H9 (cell line): ENCODE measurements at regions not wholly inside any gene's neighbourhood (a gene's known extent, or its start where the extent isn't known, plus 50 kb on each side); places are given as distances from the start of the nearest gene placed in this dataset.

Source experiments
- DNase-seq: peaks from one replicate; pipeline ENCODE4 v3.0.0-alpha.2; 2017
- H2AFZ ChIP-seq: one replicate; pipeline ENCODE4 v1.6.1; 2013; ENCODE audit warnings: mild to moderate bottlenecking, low read length, control low read depth, moderate library complexity
- H2AK5ac ChIP-seq: 2 replicates; pipeline ENCODE4 v1.6.1; 2013; ENCODE audit warnings: low read length, control low read depth, mixed read lengths; ENCODE audit not compliant: insufficient read length
- H2BK120ac ChIP-seq: one replicate; pipeline ENCODE4 v1.6.1; 2013; ENCODE audit warnings: low read depth, mild to moderate bottlenecking, low read length, control low read depth, inconsistent platforms; ENCODE audit not compliant: poor library complexity, severe bottlenecking
- H2BK12ac ChIP-seq: 2 replicates; pipeline ENCODE4 v1.6.1; 2013; ENCODE audit warnings: low read length, control low read depth, mixed read lengths, low read depth; ENCODE audit not compliant: insufficient read length
- H2BK15ac ChIP-seq: 2 replicates; pipeline ENCODE4 v1.6.1; 2013; ENCODE audit warnings: low read depth, low read length, control low read depth
- H2BK20ac ChIP-seq: one replicate; pipeline ENCODE4 v1.6.1; 2013; ENCODE audit warnings: low read depth, mild to moderate bottlenecking, low read length, control low read depth, inconsistent platforms; ENCODE audit not compliant: poor library complexity, severe bottlenecking
- H2BK5ac ChIP-seq: 2 replicates; pipeline ENCODE4 v1.6.1; 2013; ENCODE audit warnings: low read length, control low read depth, mixed read lengths; ENCODE audit not compliant: insufficient read length
- H3K14ac ChIP-seq: 2 replicates; pipeline ENCODE4 v1.6.1; 2013; ENCODE audit warnings: low read length, control low read depth; ENCODE audit not compliant: insufficient read depth
- H3K18ac ChIP-seq: 2 replicates; pipeline ENCODE4 v1.6.1; 2013; ENCODE audit warnings: low read depth, mild to moderate bottlenecking, mixed read lengths, low read length, control low read depth; ENCODE audit not compliant: insufficient read length
- H3K23ac ChIP-seq: 2 replicates; pipeline ENCODE4 v1.6.1; 2013; ENCODE audit warnings: low read length, control low read depth, mixed read lengths, low read depth; ENCODE audit not compliant: insufficient read length
- H3K23me2 ChIP-seq: 2 replicates; pipeline ENCODE4 v1.6.1; 2013; ENCODE audit warnings: low read depth, mild to moderate bottlenecking, mixed read lengths, low read length, control low read depth; ENCODE audit not compliant: insufficient read length, poor library complexity, severe bottlenecking
- H3K27ac ChIP-seq: 2 replicates; pipeline ENCODE4 v1.5.1; 2013; ENCODE audit warnings: low read length, control low read depth, mixed read lengths, low read depth; ENCODE audit not compliant: insufficient read length
- H3K27me3 ChIP-seq: 2 replicates; pipeline ENCODE4 v1.6.1; 2013; ENCODE audit warnings: low read length, control low read depth, inconsistent platforms; ENCODE audit not compliant: insufficient read depth
- H3K4ac ChIP-seq: 2 replicates; pipeline ENCODE4 v1.6.1; 2013; ENCODE audit warnings: low read depth, mild to moderate bottlenecking, control low read depth, inconsistent platforms, low read length, moderate library complexity
- H3K4me1 ChIP-seq: 2 replicates; pipeline ENCODE4 v1.6.1; 2013; ENCODE audit warnings: low read length, control low read depth, inconsistent platforms; ENCODE audit not compliant: insufficient read depth
- H3K4me2 ChIP-seq: 2 replicates; pipeline ENCODE4 v1.6.1; 2013; ENCODE audit warnings: low read length, control low read depth, mixed read lengths; ENCODE audit not compliant: insufficient read length, insufficient read depth
- H3K56ac ChIP-seq: 2 replicates; pipeline ENCODE4 v1.6.1; 2013; ENCODE audit warnings: low read depth, mild to moderate bottlenecking, mixed read lengths, low read length, control low read depth; ENCODE audit not compliant: insufficient read length
- H3K79me1 ChIP-seq: 2 replicates; pipeline ENCODE4 v1.6.1; 2013; ENCODE audit warnings: low read depth, mild to moderate bottlenecking, moderate library complexity, low read length, control low read depth, inconsistent platforms; ENCODE audit not compliant: insufficient read depth, poor library complexity, severe bottlenecking
- H3K79me2 ChIP-seq: 2 replicates; pipeline ENCODE4 v1.6.1; 2013; ENCODE audit warnings: low read length, control low read depth, inconsistent platforms; ENCODE audit not compliant: insufficient read depth
- H3K9ac ChIP-seq: 2 replicates; pipeline ENCODE4 v1.6.1; 2013; ENCODE audit warnings: low read length, control low read depth, mixed read lengths; ENCODE audit not compliant: insufficient read length; ENCODE audit errors: extremely low read depth
- H3K9me3 ChIP-seq: one replicate; pipeline ENCODE4 v1.6.1; 2013; ENCODE audit warnings: low read depth, low read length, inconsistent platforms; ENCODE audit not compliant: control insufficient read depth
- H3T11ph ChIP-seq: one replicate; pipeline ENCODE4 v1.6.1; 2013; ENCODE audit warnings: mild to moderate bottlenecking, low read length, control low read depth, inconsistent platforms
- H4K20me1 ChIP-seq: one replicate; pipeline ENCODE4 v1.6.1; 2013; ENCODE audit not compliant: control insufficient read depth, insufficient read length, insufficient read depth
- H4K5ac ChIP-seq: 2 replicates; pipeline ENCODE4 v1.6.1; 2013; ENCODE audit warnings: low read depth, mild to moderate bottlenecking, mixed read lengths, low read length, control low read depth; ENCODE audit not compliant: insufficient read length
- H4K8ac ChIP-seq: replicated peaks from 2 replicates; pipeline ENCODE4 v1.6.1; 2013; ENCODE audit warnings: low read length, control low read depth, mixed read lengths, low read depth; ENCODE audit not compliant: insufficient read length
- H4K91ac ChIP-seq: 2 replicates; pipeline ENCODE4 v1.6.1; 2013; ENCODE audit warnings: low read depth, mild to moderate bottlenecking, moderate library complexity, mixed read lengths, low read length, control low read depth; ENCODE audit not compliant: insufficient read length
- H3K27ac Mint-ChIP-seq, 3 experiments: 2 replicates in 2 of 3; 3 replicates in 1 of 3; pipeline ENCODE4 v1.8.0; 2020 to 2021; ENCODE audit warnings: mixed read lengths in 3 of 3, mild to moderate bottlenecking in 1 of 3, moderate library complexity in 1 of 3
- H3K27me3 Mint-ChIP-seq: 2 replicates; pipeline ENCODE4 v1.8.0; 2021; ENCODE audit warnings: low read depth, mild to moderate bottlenecking, moderate library complexity, mixed read lengths
- H3K36me3 Mint-ChIP-seq, 3 experiments: 2 replicates in 2 of 3; 3 replicates in 1 of 3; pipeline ENCODE4 v1.8.0; 2020 to 2021; ENCODE audit warnings: low read depth in 3 of 3, mixed read lengths in 3 of 3; ENCODE audit not compliant: insufficient read depth in 1 of 3
- H3K4me1 Mint-ChIP-seq, 2 experiments: 2 replicates each; pipeline ENCODE4 v1.8.0; 2020; ENCODE audit warnings: mixed read lengths in 2 of 2
- H3K4me3 Mint-ChIP-seq, 2 experiments: 2 replicates in 1 of 2; 3 replicates in 1 of 2; pipeline ENCODE4 v1.8.0; 2020 to 2021; ENCODE audit warnings: mild to moderate bottlenecking in 2 of 2, mixed read lengths in 2 of 2, moderate library complexity in 1 of 2
- H3K9me3 Mint-ChIP-seq, 2 experiments: 2 replicates in 1 of 2; 3 replicates in 1 of 2; pipeline ENCODE4 v1.8.0; 2020; ENCODE audit warnings: mild to moderate bottlenecking in 2 of 2, mixed read lengths in 2 of 2, moderate library complexity in 1 of 2
- WGBS: extraction: QIAGEN DNeasy Blood & Tissue Kit; methylation state at CpG from one replicate; pipeline ENCODE4 v1.1.7; 2013; ENCODE audit warnings: missing lambda C conversion rate, low lambda C conversion rate, mixed read lengths; ENCODE audit not compliant: insufficient read length; ENCODE audit errors: extremely low coverage; 5-methylcytosine and 5-hydroxymethylcytosine counted together
- TF ChIP-seq, protein P1 (sequence below): fragments of 200-600 bp; sonication (generic); conservative IDR thresholded peaks from 3 replicates; pipeline ENCODE4 v1.8.0; 2021; ENCODE audit warnings: antibody characterized with exemption, mild to moderate bottlenecking

DNA sequence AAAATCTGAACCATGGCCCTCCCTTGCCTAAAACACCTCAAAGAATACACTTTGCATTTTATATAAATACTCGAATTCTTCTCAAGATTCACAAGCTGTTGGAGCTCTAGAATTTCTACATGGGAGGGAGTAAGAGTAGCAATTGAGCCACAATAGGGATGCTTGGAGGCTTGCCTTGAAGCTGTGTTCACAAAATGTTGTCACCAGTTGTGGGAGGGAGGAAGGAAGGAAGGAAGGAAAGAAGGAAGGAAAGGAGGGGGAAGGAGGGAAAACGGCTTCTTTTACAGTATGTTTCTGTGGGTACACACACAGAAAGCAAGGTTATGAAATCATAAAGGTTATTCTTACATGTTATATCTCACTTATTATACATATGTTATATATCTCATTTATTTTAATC is 128.6 kb upstream of the PEG3 start:
- no peak overlapping the region for H2BK15ac ChIP-seq
- Mint-ChIP-seq H3K4me1 (no peaks in the 10 kb centered on the region), H3K4me3 (no peak overlapping the region), H3K27me3 (peaks cover 4% of the 10 kb centered on the region; the same call in 1 of the 2 replicates), H3K27ac (no peak overlapping the region), H3K36me3 (peaks cover 13 to 29% (median 16%) of the 10 kb centered on the region in 3 experiments), H3K9me3 (peaks cover 90 to 98% of the 10 kb centered on the region in 2 experiments)
- H2AK5ac ChIP-seq = no peak overlapping the region
- H3K23me2 ChIP-seq = no peaks in the 10 kb centered on the region
- no peak overlapping the region for H3K56ac ChIP-seq
- peaks cover 84% of the 10 kb centered on the region for H3K9me3 ChIP-seq
- H2BK12ac ChIP-seq = no peak overlapping the region
- H2BK20ac ChIP-seq = no peak overlapping the region
- H3K18ac ChIP-seq = no peak overlapping the region
- H3K14ac ChIP-seq = no peak overlapping the region
- H3K4me2 ChIP-seq = no peak overlapping the region
- H3K23ac ChIP-seq = no peak overlapping the region
- no peak for DNase-seq
- H3T11ph ChIP-seq = no peak overlapping the region
- no CpG with 5 or more reads among the region's 2 CpGs for WGBS
- H2AFZ ChIP-seq = no peak overlapping the region
- H2BK120ac ChIP-seq = no peak overlapping the region
- H3K79me1 ChIP-seq = no peaks in the 10 kb centered on the region
- H3K27me3 ChIP-seq = no peaks in the 10 kb centered on the region
- no peaks in the 10 kb centered on the region for H4K20me1 ChIP-seq
- H3K4me1 ChIP-seq = no peaks in the 10 kb centered on the region
- no peak overlapping the region for H3K9ac ChIP-seq
- H2BK5ac ChIP-seq = no peak overlapping the region
- H3K27ac ChIP-seq = no peak overlapping the region
- no peak overlapping the region for H3K4ac ChIP-seq
- H4K8ac ChIP-seq = no peak overlapping the region
- TF ChIP-seq, protein P1, sequence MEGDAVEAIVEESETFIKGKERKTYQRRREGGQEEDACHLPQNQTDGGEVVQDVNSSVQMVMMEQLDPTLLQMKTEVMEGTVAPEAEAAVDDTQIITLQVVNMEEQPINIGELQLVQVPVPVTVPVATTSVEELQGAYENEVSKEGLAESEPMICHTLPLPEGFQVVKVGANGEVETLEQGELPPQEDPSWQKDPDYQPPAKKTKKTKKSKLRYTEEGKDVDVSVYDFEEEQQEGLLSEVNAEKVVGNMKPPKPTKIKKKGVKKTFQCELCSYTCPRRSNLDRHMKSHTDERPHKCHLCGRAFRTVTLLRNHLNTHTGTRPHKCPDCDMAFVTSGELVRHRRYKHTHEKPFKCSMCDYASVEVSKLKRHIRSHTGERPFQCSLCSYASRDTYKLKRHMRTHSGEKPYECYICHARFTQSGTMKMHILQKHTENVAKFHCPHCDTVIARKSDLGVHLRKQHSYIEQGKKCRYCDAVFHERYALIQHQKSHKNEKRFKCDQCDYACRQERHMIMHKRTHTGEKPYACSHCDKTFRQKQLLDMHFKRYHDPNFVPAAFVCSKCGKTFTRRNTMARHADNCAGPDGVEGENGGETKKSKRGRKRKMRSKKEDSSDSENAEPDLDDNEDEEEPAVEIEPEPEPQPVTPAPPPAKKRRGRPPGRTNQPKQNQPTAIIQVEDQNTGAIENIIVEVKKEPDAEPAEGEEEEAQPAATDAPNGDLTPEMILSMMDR = no peak
- H3K79me2 ChIP-seq = no peaks in the 10 kb centered on the region
- H4K5ac ChIP-seq = no peak overlapping the region
- H4K91ac ChIP-seq = no peak overlapping the region
